ENCODE measurements at regions not wholly inside any gene's neighbourhood (a gene's known extent, or its start where the extent isn't known, plus 50 kb on each side); places are given as distances from the start of the nearest gene placed in this dataset.

DNA sequence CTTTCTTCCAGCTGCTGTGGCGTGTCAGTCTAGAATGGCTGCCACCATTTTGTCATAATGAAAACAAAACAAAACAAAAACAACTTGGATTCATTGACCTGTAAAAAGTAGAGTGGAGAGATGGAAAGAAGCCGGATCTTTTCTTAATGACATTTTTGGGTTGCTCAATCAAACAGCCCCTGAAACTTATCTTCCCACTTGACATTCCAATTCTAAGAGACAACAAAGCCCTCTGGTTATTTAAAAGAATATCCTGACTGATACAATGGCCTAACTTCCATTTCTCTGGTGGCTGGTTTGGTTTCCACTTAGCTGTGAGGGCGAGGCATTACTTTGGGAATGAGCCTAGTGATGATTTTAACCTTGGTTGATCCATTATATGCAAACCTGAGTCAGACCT lies 123.7 kb downstream of the AQP4 start:
- no peak for DNase-seq

GRCh38 chr18:26741048-26741447 lies 124.5 kb downstream of the AQP4 start:
- DNase-seq, result no peak

GRCh38 chr18:26740396-26740795 lies 125.1 kb downstream of the AQP4 start:
- DNase-seq, result no peak

GRCh38 chr18:26738706-26739105 lies 126.8 kb downstream of the AQP4 start:
- no peak for DNase-seq

DNA sequence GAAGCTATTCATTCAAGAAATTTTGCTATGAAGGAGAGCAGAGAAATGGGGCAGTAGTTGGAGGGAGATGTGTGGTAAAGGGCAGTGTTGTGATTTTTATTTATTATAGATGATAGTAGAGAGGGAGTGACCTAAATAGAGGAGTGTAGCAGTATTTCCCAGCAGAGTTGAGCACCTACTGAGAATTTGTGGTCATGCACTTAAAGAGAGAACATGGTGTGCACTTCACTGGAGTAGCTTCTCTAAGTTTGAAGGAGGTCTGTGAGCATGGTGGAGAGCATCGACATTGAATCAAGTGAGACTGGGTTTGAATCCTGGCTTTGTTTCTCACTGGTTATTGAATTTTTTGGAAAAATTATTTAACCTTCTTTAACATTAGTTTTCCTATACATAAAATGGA lies 129.2 kb downstream of the AQP4 start:
- DNase-seq, result no peak

DNA sequence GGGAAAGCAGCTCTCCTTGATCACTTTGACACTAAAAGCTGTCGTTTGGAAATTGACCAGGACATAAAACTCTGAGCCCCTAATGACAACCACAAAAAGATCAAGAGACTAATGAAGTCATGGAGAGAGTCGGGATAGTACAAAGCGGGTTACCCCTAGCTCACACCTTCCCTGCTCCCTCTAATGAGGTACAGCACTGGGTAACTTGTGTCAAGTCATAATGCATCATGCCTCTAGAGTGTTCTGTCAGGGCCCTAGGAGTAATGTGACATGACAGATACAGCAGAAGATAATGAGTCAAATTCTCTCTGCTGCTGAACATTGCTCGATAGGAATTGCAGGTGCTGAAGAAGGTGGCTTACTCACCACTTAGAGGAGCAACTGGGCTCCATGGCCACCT lies 130.7 kb downstream of the AQP4 start:
- DNase-seq, result no peak

DNA sequence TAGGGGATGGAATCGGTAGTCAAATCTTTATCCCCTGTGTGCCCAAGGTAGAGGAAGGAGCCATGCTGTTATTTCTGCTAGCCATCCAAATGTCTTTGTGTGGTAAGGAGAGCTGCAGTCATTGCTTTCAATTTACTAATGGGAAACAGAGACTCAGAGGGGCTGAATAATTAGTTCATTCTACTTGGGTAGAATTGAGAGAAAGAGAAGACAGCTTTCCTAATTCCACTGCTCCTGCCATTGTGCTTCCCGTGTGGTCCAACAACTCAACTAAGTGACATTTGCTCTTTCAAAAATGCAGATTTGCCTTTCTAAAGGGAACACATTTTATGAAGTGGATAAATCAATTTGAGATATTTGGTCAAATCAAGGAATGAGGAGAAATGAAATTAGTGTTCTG lies 136.1 kb downstream of the AQP4 start:
- DNase-seq, result no peak

DNA sequence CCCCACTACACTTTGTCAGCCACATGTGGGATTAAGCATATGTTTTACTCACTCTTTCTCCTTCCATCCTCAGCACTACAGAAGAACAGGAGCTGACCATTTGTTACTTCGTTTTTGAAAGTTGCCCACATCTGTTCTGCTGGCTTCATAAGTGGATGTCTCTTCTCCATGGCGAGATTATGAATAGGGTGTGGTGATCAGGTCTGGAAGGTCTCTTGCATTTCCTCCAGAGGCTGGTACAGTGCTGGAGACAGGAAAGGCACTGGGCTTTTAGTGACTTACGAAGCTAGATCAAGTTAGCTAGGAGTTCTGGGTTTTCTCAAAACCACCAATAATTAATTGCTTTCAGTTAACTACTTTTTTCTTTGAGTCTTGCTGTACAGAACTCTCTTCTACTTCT lies 136.5 kb downstream of the AQP4 start:
- no peak for DNase-seq

DNA sequence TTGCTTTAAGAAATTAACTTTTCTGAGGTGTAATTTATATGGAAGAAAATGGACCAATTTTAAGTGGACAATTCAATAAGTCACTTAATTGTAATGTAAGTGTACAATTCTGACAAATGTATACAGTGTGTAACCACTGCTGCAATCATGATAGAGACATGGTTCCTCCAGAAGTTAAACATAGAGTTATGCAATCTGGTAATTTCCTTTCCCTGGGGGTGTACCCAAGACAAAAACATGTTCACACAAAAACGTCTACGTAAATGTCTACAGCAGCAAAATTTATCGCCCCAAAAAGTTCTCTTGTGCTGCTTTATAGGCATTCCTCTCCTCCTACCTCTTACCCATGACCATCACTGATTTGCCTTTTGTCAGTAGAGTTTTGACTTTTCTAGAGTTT lies 141.5 kb downstream of the AQP4 start:
- DNase-seq, result peak; percentile 12 to 38

GRCh38 chr18:26722565-26722931 lies 143.0 kb downstream of the AQP4 start:
- no peak for DNase-seq

- no peak for DNase-seq
Observed at GRCh38 chr18:26721854-26722564, 143.5 kb downstream of the AQP4 start.

DNA sequence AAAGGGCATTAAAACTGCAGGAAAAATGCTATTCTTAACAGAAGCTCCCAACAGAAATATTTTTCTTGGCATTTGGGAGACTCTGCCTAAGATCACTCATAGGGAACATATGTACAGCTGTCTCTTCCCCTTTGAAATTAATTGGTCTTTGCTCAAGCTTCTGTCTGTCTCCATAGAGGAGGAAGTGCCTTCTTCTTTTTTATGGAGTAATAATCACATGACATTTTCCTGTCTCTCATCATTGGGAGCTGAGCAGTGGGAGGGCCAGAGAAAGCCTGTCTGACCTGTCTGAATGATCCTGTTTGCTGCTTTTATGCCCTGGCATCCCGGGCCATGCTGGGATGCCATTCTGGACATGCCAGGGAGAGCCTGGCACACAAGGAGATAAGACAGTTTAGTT lies 145.6 kb downstream of the AQP4 start:
- DNase-seq, result peak; percentile 27 to 48

DNA sequence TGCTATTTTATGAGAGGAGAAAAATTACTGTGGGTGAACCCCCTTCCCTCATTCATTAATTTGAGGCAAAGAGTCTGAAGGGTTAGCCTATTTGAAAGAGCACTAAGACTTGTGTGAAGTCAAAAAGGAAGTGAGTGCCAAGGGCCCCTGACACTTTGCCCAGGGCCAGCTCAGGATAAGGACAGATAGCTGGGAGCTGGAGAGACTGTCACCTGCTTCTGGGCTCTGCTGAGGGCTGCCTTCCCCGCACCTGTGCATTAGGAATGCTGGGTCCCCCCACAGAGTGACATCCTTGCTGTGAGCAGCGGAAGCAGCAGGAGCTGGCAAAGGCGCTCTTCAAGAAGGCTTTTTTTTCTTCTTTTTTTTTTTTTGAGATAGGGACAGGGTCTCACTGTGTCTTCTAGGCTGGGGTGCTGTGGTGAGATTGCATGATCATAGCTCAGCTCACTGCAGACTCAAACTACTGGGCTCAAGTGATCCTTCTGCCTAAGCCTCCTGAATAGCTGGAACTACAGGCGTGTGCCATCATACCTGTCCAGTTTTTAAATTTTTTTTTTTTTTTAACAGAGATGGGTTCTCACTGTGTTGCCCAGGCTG lies 148.3 kb downstream of the AQP4 start:
- no peak for DNase-seq

- DNase-seq, result no peak
Observed at GRCh38 chr18:26714739-26715138, 150.8 kb downstream of the AQP4 start.

- peak; percentile 28 to 45 for DNase-seq
Observed at GRCh38 chr18:26711756-26712155, 153.8 kb downstream of the AQP4 start.

- DNase-seq, result peak; percentile 91 to 93
Observed at GRCh38 chr18:26710470-26711096, 154.9 kb downstream of the AQP4 start.

GRCh38 chr18:26709897-26710296 lies 155.6 kb downstream of the AQP4 start:
- no peak for DNase-seq

- no peak for DNase-seq
Observed at GRCh38 chr18:26708806-26709716, 156.4 kb downstream of the AQP4 start.

- peak; percentile 33 to 61 for DNase-seq
Observed at GRCh38 chr18:26706911-26707351, 158.6 kb downstream of the AQP4 start.

GRCh38 chr18:26705757-26706156 lies 157.4 kb upstream of the KCTD1 start:
- no peak for DNase-seq

- no peak for DNase-seq
Observed at GRCh38 chr18:26703170-26703930, 155.0 kb upstream of the KCTD1 start.

DNA sequence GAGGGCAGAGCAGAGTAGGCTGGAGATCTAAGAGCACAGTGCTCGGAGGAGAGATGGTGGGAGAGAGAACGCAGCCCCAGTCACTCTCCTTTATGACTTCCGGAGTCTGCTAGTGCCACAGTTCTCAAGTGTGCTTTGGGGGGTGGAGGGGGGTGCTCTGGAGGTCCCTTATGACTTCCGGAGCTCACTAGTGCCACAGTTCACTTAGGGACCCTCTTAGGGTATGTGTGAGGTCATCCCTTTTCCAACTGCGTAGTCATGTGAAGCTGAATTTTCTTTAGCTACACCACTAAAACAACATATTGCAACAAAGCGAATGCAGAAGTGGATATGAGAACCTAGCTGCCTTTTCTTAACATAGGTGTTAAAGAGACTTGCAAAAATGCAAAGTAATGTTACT lies 153.7 kb upstream of the KCTD1 start:
- peak in 1 of 2 experiments; percentile 14 for DNase-seq

- DNase-seq, result no peak
Observed at GRCh38 chr18:26700728-26701127, 152.4 kb upstream of the KCTD1 start.
